GM12865 (cell line): ENCODE measurements at regions not wholly inside any gene's neighbourhood (a gene's known extent, or its start where the extent isn't known, plus 50 kb on each side); places are given as distances from the start of the nearest gene placed in this dataset.

Experiments used
- DNase-seq: peaks from one replicate; pipeline ENCODE4 v3.0.0; 2010; ENCODE audit warnings: low read depth
- H3K4me3 ChIP-seq: 2 replicates; pipeline ENCODE4 v1.5.1; 2011; ENCODE audit warnings: mild to moderate bottlenecking, low read depth, low read length, control low read depth
- CTCF ChIP-seq: IDR thresholded peaks from 2 replicates; pipeline ENCODE4 v1.5.1; 2011; ENCODE audit warnings: low read length, control low read depth, low read depth, inconsistent platforms; ENCODE audit not compliant: insufficient read depth; ENCODE audit errors: missing control alignments

DNA sequence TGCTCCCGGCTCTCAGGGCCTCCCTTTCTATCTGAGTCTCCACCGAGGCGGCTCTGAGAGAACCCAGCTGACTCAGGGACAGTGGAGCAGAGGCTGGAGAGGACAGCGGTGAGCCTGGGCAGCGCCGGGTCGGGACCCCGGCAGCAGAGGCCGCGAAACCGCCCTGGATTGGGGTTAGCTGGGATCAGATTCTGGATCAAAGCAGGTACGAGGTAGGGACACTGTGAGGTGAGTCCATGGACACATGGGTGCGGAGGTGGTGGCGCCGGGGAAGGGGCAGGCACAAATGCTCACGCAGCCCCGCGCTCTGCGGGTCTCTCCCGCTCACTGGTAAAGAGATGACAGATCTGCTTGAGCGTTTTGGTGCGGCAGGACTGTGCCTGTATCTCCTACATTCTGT lies 146.4 kb upstream of the GGTLC1 start:
- no peak for DNase-seq
- no peak for TF ChIP-seq CTCF
- no peak overlapping the region for H3K4me3 ChIP-seq

DNA sequence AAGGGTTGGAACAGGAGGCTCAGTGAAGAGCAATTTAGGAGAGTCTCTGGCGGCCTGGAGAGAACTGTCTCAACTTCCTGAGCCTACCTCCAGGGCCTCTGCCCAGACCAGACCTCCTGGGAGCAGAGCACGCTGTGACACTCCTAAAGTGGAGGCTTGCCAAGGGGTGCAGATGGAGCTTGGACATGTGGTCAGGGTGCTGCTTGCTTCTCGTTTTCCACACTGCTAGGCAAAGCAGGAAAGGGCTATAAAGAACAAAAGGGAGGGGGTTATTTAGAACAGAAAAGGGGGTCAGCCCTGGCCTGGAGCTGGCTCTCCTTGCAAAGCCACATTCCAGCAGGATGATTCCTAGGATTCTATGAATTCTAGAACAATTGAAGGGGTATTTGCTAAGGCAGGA lies 145.7 kb upstream of the GGTLC1 start:
- no peak overlapping the region for H3K4me3 ChIP-seq
- no peak for TF ChIP-seq CTCF
- DNase-seq: no peak

GRCh38 chr20:24132246-24132645 lies 143.7 kb upstream of the GGTLC1 start:
- no peak for DNase-seq
- TF ChIP-seq CTCF: no peak
- H3K4me3 ChIP-seq: no peak overlapping the region

- no peak overlapping the region for H3K4me3 ChIP-seq
- no peak for DNase-seq
- TF ChIP-seq CTCF: no peak
Observed at GRCh38 chr20:24131684-24132083, 143.1 kb upstream of the GGTLC1 start.

- no peak overlapping the region for H3K4me3 ChIP-seq
- TF ChIP-seq CTCF: no peak
- DNase-seq: no peak
Observed at GRCh38 chr20:24131281-24131680, 142.7 kb upstream of the GGTLC1 start.

GRCh38 chr20:24129641-24130040 lies 141.1 kb upstream of the GGTLC1 start:
- no peak for TF ChIP-seq CTCF
- DNase-seq: no peak
- H3K4me3 ChIP-seq: no peak overlapping the region

DNA sequence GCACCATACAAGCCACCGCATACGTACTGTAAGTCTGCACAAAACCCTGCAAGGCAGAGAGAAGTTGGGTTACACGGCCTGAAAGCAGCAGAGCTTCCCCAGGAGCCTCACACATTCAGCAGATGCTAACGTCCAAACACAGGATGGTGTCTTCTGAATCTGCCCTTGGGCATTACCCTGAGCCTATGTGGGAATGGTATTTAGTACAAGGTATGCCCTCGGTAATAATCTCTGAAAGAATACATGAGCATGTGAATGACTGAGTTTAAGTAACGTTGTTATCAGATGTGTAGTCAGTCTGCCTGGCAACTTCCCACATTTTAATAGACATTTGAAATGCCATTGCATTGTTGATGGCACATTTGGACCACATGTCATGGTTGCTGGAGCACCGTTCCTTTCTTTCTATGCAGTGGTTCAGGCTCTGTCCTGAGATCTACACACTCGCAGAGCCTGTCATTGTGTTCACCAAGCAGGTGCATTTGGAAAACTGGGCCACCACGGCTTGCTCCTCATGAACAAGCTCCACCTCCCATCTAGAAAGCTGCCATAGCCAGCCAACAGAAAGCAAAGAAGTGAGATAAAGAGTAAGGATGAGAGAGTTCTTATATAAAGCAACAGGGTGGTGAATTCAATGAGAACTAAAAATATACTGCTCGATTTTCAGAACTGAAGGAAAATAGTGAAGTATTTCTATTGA lies 136.5 kb upstream of the GGTLC1 start:
- no peak overlapping the region for H3K4me3 ChIP-seq
- DNase-seq: no peak
- no peak for TF ChIP-seq CTCF
